ENCODE measurements at regions not wholly inside any gene's neighbourhood (a gene's known extent, or its start where the extent isn't known, plus 50 kb on each side); places are given as distances from the start of the nearest gene placed in this dataset.
"Not testable (repeated sequence)": the region's sequence is repeated elsewhere in the genome, so short reads cannot be mapped to it uniquely, and the experiment has no call there.

DNA sequence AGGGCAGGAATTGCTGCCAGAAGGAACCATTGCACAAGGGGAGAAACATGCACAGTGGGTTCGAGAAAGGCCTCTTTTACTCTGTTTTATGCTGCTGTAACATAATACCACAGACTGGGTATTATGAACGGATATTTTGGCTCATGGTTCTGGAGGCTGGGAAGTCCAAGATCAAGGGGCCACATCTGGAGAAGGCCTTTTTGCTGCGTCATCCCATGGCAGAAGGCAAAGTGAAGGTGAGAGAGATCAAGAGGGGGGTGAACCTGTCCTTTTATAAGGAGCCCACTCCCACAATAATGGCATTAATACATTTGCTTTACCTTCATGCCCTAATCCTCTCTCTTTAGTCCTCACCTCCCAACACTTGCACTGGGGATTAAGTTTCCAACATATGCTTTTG, 136.9 kb upstream of the ALDH1B1 start:
- no peak for DNase-seq (ENCODE audit: low read depth in 2 of 2)

DNA sequence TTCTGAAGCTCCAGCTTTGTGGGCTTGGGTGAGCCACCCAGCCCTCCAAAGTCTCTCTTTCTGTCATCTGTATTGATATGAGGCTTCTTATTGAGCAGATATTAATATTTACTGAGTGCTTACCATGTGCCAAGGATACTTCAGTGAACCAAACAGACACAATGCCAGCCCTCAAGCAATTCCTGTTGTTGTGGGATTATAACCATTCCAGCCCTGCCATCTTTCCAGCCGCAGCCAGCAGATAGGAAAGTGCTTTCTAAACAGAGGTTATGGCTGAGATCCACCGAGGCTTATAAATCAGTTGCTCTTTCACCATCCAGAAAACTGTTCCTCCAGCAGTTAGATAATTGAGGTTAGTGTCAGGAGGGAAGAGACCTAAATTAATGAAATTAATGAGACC, 137.7 kb upstream of the ALDH1B1 start:
- no peak for DNase-seq (ENCODE audit: low read depth in 2 of 2)

DNA sequence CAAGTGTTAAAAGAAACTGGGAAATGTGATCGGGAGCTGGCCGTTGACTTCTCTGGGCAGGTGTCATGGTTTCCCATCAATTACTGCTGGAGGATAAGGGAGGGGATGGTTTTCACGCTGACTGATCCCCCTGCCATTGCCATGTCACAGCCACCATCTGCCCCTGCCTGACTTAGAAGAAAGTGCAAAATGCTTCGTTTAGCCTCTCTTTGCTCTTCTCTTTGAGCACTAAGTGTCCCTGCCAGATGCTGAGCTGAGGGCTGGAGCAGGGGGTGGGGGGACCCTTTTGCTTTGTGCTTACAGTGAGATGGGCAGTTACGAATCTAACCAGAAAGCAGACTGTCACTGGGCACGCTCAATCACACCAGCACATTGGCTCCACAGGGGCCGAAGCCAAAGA, 138.4 kb upstream of the ALDH1B1 start:
- no peak for DNase-seq (ENCODE audit: low read depth in 2 of 2)

DNA sequence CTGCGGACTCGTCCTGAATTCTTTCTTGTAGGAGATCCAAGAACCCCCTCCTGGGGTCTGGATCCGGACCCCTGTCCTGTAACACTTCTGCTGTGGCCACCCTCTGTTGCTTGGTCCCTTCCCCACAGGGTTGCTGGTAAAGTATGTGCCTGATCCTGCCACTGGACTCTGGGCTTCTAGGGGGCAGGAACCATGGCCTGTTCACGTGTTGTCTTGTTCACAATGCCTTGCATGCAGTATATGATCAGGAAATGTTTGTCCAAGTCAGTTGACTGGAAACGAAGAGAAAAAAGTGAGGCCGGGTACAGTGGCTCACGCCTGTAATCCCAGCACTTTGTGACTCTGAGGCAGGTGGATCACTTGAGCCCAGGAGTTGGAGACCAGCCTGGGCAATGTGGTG, 139.3 kb upstream of the ALDH1B1 start:
- DNase-seq (ENCODE audit: low read depth in 2 of 2) = no peak

DNA sequence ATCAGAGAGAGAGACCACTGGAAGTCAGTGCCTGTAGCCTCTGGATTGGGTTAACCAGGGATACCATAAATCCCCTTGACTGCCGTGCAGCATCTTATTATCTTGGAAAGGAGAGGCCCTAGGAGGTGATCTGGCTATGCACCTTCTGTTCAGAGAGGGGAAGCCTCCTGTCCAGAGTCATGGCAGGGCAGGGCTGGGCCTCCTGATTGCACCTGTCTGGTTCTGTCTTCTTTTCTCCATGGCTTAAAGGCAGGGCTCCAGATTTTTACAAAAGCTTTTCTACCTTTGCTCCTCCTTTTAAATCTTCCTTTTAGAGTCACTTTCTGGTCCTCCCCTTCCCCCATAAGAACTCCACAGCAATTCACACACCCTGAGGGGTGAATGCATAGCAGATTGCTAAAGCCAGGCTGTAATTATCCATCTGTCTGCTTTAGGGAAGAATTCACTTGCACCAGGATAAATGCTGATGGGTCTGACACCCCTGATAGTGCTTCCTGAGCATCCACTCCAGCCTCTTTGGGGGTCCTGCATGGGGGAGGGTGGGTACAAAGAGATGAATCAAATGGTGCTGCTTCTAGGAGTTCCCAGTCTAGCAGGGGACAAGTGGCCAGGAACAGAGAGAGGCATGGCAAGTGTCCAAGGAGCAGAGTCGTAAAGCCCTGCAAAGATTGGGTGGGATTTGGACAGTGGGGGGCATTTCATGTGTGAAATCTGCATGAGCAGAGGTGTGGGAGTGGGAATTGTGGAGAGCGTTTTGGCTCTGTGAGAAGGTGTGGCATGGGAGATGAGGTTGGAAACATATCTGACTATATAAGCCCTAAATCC, 141.3 kb upstream of the ALDH1B1 start:
- no peak for DNase-seq (ENCODE audit: low read depth in 2 of 2)

DNA sequence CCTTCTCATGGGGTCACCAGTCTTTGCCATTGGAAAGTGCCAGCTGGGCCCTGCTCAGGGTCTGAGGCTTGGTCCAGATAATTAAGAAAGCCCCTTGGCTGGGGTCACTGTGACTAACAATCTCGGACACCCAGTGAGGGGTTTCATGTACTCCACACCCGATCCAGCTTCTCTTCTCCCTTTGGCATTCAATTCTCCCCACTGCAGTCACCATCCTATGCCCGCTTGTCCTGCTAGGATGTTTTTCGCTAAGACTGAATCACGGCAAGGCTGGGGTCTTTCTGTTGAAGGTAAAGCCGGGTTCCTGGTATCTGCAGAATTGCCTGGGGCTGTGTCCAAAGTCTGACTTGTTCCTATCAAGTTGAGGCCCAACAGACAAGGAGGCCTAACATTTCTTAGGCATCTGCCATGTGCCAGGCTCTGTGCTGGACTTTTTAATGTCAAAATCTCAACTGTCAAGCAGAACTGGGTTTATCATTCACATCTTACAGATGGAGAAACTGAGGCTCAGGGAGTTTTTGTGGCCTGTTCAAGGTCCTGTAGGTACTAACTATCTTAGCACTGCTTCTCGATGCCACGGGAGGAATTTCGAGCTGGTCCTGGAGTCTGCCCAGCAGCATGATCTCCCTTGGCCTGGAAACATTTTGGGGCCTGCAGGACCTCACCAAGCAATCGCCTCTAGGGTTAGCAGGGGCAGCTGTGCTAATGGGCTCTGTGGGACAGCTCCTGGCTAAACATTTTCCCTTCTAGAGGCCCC, 142.0 kb upstream of the ALDH1B1 start:
- no peak for DNase-seq (ENCODE audit: low read depth in 2 of 2)

DNA sequence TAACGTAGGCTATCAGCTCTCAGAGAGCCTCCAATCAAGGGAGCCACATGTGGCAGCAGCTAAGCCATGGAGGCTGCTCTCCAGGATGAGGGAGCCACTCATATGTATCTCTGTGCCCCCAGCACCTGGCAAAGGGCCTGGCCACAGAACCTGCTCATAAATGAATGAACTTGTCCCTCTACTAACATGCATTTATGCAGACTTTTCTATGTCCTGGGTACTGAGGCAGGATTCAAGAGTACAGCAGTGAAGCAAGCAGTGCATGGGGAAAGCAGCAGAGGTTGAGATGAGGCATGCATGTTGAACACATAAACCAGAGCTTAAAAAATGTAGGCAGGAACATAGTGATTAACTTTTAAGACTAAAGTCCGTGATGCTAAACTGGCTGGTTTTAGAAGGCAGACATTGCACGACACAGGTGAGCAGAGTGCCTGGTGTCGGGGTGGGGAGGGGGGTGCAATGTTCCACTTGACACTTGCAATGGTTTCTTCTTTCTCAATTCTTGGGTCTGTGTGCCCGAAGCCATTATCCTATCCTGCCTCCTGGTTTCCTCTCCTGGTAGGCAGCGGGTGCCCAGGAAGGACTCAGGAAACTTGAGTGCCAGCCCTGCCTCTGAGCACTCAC, 142.8 kb upstream of the ALDH1B1 start:
- no peak for DNase-seq (ENCODE audit: low read depth in 2 of 2)

DNA sequence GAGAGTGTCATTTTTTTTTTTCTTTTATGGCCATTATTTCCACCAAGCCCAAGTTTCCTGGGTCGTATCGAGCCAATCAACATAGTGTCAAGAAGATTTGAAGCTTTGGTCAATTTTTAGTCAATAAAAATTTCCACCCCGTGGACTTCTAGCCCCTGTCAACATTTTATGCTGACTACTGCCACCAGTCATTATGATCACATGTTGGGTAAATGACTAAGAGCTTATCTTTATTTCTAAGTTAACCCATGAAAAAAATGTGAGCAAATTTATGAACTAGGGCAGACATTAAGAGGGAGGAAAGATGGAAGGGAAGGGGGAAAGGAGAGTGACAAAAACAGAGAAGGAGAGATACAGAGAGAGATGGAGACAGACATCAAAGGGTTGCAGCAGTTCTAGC, 143.5 kb upstream of the ALDH1B1 start:
- DNase-seq (ENCODE audit: low read depth in 2 of 2) = no peak

DNA sequence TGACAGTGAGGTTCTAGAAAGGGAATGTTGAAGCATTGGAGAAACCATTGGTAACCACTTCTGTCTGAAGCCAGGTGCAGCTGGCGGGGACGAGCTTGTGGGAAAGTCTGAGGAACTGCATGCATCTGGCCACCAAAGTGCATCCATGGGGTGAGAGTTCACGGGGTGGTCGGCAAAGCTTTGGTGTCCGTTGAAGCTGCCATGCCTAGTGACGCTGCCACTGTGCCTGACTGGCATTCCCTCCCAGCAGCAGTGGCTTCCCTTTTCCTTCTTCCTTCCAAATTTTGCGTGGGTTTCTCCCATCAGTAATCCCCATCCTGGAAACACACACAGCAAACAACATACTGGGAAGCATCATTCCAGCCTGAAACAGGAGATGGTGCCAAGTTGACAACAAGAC, 145.7 kb upstream of the ALDH1B1 start:
- DNase-seq (ENCODE audit: low read depth in 2 of 2) = no peak

DNA sequence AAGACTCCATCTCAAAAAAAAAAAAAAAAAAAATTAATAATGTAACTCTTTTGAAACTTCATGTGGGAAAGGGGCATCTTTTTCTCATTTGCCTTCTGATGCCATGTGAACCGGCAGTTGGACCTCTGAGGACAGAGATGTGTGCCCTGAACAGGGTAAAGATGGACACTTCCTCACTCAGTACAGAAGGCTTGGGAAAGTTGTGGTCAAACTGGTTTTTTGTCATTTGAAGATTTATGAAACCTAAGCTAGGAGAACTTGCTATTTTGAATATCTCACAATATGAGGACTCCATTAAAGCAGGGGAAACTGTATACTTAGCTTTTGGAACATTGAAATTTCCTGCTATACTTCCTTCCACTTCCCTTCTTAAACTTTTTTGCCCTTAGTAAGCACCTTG, 147.5 kb upstream of the ALDH1B1 start:
- DNase-seq (ENCODE audit: low read depth in 2 of 2) = no peak

DNA sequence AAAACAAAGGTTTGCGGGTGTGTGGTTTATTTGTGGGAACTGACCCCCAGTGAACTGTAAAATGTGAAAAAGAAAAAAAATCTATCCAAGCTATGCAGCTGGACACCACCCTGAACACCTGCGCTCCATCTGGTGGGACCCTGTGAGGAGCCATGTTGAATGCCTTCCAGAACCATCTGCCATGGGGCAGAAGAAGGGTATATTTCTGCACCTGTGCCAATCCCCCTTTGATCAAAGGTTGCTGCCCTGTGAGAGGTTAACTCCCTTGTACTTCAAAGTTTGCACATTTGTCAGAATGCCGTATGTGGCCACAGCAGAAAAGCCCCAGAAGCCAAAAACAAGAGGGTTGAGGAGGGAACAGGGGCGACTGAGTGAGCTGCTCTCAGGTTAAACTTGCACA, 148.5 kb upstream of the ALDH1B1 start:
- no peak for DNase-seq (ENCODE audit: low read depth in 2 of 2)

DNA sequence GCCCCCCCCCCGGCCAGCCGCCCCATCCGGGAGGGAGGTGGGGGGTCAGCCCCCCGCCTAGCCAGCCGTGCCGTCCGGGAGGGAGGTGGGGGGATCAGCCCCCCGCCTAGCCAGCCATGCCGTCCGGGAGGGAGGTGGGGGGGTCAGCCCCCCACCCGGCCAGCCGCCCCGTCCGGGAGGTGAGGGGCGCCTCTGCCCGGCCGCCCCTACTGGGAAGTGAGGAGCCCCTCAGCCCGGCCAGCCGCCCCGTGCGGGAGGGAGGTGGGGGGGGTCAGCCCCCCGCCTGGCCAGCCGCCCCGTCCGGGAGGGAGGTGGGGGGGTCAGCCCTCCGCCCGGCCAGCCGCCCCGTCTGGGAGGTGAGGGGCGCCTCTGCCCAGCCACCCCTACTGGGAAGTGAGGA, 150.4 kb upstream of the ALDH1B1 start:
- DNase-seq (ENCODE audit: low read depth in 2 of 2) = not testable (repeated sequence)

DNA sequence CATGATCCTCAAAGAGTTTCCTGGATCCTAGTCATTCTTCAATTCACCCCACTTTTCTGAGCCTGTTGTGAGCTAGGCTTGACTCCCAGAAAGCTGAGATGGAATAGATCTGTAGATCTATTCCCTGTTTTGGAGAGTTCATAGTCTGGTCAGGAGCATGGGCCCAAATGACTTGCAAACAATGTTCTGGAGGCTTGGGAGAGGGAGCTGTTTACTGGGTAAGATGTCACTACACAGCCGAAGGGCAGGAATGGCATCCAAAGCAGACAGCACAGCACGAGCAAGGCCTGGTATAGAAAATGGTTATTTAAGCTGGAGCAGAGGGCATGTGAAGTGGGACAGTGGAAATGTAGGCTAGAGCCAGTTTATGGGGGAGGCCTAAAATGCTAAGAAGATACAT, 152.5 kb upstream of the ALDH1B1 start:
- DNase-seq (ENCODE audit: low read depth in 2 of 2) = no peak

DNA sequence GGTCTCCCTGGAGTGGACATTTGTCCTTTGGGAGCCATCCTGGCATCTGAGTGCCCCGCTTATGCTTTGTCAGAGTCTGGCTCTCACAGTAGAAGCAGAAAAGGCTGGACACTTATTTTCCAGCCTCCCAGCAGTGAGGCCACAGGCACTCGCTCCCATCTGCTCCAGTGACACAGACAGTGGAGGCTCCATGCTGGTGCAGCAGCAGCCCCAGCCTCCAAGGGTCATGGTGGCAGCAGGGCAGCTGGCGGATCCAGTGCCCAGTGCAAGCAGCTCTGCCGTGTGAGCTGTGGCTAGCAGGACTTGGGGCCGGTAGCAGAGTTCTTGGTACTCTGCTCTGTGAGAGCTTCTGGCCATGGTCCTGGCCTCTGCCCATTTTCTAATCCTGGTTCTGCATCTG, 157.3 kb upstream of the ALDH1B1 start:
- DNase-seq (ENCODE audit: low read depth in 2 of 2) = no peak

DNA sequence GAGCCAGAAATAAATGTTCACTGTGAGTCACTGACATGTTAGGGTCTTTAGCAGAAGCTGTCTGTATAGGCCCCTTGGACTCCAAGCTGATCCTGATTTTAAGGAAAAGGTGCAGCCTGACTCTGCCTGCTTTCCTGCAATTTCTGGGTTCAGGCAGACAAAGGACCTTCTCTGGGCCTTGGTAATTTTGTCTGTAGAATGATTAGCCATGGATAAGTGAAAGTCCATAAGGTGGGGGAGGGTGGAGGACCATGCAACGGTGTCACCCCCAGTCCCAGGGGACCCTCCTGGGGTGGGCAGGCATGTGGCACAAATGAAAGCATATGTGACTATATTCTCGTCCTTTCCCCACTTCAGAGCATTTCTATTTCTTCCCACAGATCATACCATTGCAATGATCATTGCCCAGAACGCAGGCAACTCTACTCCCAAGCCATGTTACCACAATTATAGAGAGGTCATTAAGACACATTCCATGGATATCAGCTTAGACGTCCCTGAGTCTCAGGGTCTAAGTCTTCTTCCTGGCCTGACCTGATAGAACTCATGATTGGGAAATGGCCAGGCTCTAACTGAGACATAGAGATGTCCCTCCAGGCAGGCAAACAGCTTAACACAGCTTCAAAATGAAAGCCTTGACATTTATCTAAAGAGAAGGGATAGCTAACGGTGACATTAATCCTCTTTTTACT, 157.9 kb upstream of the ALDH1B1 start:
- no peak for DNase-seq (ENCODE audit: low read depth in 2 of 2)

DNA sequence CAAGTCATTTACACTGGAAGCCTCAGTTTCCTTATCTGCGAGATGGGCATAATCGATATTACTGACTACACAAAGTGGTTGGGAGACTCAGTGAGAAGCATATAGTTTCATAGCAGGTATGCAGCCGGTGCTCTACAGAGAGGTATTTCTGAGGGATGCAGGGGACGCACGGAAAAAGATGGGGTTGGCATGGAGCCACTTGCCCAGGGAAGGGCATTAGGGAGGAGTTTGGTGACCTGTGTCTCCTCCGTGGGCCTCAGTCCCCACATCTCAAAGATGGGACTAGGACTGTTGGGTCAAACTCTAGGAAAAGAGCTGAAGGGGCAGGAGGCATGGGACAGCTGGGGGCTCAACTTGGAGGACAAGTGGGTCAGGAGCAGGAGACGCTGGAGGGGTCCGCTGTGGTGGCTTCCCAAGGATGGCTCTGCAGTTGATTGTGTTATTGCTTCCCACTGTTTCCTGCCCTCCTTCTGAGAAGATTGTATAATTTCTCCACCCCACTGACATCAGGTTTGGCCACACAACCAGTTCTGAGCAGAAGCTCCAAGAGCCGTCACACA, 158.6 kb upstream of the ALDH1B1 start:
- DNase-seq (ENCODE audit: low read depth in 2 of 2) = no peak

DNA sequence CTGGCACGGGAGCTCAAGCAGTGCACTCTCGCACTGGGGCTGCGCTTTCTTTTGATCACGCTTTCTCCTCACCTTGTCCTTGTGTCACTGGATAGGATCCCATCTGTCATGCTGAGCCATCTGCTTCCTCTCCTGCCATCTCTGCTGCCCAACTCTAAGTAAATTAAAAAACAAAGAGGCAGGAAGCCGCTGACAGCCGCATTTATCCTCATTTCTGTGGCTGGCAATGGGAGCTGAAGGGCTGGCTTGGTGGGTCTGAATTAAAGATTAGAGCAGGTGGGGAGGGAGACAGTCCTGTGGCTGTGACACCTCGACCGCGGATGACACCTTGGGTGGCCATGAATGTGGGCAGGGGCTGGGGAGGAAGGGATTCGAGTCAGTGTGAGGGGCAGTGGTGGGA, 159.2 kb upstream of the ALDH1B1 start:
- DNase-seq (ENCODE audit: low read depth in 2 of 2) = no peak

DNA sequence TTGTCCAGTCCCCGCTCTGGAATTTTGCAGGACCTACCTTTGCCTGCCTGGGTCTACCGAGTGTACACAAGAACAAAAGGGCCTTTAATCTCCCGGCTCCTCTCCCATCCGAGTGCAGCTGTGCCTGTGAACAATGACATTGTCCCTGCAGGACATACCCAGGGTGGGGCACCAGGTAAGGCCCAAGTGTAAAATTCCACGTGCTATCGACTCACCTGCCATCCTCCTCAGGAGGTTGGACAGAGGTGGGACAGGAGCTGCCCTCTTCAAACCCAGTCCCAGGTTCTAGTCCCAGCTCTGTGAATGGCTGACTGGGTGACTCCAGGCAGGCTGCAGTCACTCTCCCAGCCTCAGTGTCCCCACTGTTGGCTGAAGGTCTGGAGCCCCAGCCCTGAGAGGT, 159.6 kb upstream of the ALDH1B1 start:
- no peak for DNase-seq (ENCODE audit: low read depth in 2 of 2)

DNA sequence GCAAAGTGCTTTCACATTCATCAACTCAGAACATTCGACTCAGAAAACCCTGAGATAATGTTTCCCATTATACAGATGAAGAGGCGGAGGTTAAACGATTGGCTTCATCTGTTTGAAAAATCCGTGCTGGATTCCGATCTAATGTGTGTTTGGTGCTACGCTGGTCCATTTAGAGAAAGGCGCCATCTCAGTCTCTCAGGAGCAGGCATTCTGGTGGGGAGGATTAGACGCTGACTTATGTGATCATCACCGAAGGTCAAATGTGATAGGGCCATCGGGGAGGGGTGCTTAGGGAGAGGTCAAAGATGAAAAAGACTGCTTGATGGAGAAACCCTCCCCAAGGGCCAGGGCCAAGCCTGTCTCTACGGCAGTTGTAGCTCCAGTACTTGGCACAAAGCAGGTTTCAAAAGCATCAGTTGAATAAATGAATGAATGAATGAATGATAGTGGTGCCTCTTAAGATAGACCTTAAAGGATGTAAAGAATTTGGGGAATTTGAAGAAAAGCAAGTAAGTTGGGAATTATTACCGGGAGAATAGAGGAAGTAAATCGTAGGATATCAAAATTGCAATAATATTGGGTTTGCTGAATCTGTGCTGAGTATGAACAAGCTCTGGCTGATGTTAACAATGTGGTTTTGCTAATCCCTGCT, 160.6 kb upstream of the SHB start:
- no peak for DNase-seq (ENCODE audit: low read depth in 2 of 2)

DNA sequence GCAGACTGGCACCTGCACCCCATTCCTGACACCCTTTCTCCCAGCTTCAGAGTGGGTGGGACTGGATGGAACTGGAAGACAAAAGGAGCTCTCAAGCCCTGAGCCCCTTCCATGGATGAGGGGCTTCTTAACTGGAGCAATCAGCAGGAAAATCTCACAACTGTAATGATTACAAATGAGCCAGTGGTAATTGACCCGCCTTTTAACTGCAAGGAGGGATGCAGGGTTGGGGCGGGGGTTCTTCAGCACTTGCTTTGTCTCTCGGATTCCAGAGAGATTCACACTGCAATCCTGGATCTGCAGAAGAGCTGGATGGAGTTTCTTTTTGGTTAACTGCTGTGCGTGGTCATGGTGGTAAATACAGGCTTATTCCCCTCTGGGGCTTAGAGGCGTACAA, 160.1 kb upstream of the SHB start:
- DNase-seq (ENCODE audit: low read depth in 2 of 2) = no peak

DNA sequence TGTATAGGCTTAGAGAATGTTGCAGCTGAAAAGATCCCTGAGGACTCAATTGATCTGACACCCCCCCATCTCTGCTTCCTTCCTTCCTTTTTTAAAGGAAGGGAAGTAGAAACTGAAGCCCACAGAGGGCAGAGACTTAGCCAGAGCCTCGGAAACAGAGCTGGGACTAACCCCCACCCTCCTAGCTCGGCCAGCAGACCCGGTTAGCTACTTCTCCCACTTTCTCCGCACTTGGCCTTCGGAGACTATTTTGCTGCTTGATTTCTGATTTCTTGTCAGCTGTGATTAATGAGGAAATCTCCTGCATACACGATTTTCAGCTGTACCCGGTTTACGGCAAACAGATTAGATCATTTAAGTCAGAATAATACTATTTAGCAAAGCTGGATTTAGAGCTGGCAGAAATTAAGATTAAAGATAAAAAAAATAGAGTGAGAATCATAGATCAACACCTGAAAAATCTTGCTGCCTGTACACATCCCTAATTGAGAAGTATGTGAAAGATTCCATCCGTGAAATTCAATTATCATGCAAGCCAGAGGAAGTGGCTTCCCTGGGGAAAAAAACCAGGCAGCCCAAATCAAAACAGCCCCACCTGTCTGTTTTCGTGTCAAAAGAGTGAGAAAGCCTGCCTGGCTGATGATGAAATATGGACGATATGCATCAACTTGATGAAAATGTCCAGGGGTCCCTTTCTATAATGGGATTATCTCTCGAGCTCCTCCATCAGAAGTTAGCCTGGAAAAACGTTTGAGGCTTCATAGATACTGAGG, 159.5 kb upstream of the SHB start:
- DNase-seq (ENCODE audit: low read depth in 2 of 2) = no peak

Data from stimulated activated CD4-positive, alpha-beta T cell treated with anti-CD3 and anti-CD28 coated beads, Interleukin-4, amount 100 ng/mL, for 48 hours (primary cell).